IPS DF 4.7 (cell line): ENCODE measurements at regions not wholly inside any gene's neighbourhood (a gene's known extent, or its start where the extent isn't known, plus 50 kb on each side); places are given as distances from the start of the nearest gene placed in this dataset.

Experiments used
- DNase-seq: peaks from one replicate; pipeline ENCODE4 v3.0.0-alpha.2; 2013; ENCODE audit warnings: low spot score; ENCODE audit errors: extremely low read depth

GRCh38 chr13:78787190-78787589 lies 128.2 kb upstream of the OBI1 start:
- no peak for DNase-seq

- DNase-seq = no peak
These were observed 127.5 kb upstream of the OBI1 start for GRCh38 chr13:78786459-78786858.

- DNase-seq = no peak
These were observed 126.8 kb upstream of the OBI1 start for GRCh38 chr13:78785764-78786163.

GRCh38 chr13:78784014-78784750 lies 125.2 kb upstream of the OBI1 start:
- DNase-seq = no peak

- DNase-seq = no peak
These were observed 121.8 kb upstream of the OBI1 start for GRCh38 chr13:78780708-78781107.

GRCh38 chr13:78779608-78780007 lies 120.7 kb upstream of the OBI1 start:
- no peak for DNase-seq

- DNase-seq = no peak
These were observed 119.0 kb upstream of the OBI1 start for GRCh38 chr13:78777976-78778375.

GRCh38 chr13:78777396-78777795 lies 118.4 kb upstream of the OBI1 start:
- no peak for DNase-seq

GRCh38 chr13:78772933-78773332 lies 114.0 kb upstream of the OBI1 start:
- DNase-seq = no peak

GRCh38 chr13:78770601-78771000 lies 111.6 kb upstream of the OBI1 start:
- DNase-seq = no peak

GRCh38 chr13:78768950-78769349 lies 110.0 kb upstream of the OBI1 start:
- DNase-seq = no peak

GRCh38 chr13:78764665-78765064 lies 105.7 kb upstream of the OBI1 start:
- DNase-seq = no peak

- DNase-seq = no peak
These were observed 103.9 kb upstream of the OBI1 start for GRCh38 chr13:78762825-78763224.

GRCh38 chr13:78759704-78760103 lies 100.7 kb upstream of the OBI1 start:
- DNase-seq = no peak

- DNase-seq = no peak
These were observed 99.6 kb upstream of the OBI1 start for GRCh38 chr13:78758549-78758948.

GRCh38 chr13:78753435-78753834 lies 94.5 kb upstream of the OBI1 start:
- no peak for DNase-seq

- DNase-seq = no peak
These were observed 91.8 kb upstream of the OBI1 start for GRCh38 chr13:78750735-78751134.

- DNase-seq = no peak
These were observed 85.0 kb upstream of the OBI1 start for GRCh38 chr13:78743973-78744372.

- no peak for DNase-seq
These were observed 83.7 kb upstream of the OBI1 start for GRCh38 chr13:78742659-78743058.

- DNase-seq = no peak
These were observed 77.2 kb upstream of the OBI1 start for GRCh38 chr13:78736142-78736541.

GRCh38 chr13:78732445-78733017 lies 73.6 kb upstream of the OBI1 start:
- DNase-seq = no peak

- DNase-seq = no peak
These were observed 63.7 kb upstream of the OBI1 start for GRCh38 chr13:78722700-78723099.

- DNase-seq = no peak
These were observed 60.4 kb upstream of the OBI1 start for GRCh38 chr13:78719367-78719766.
